Prostate gland (tissue), 2 donors: ENCODE measurements at regions not wholly inside any gene's neighbourhood (a gene's known extent, or its start where the extent isn't known, plus 50 kb on each side); places are given as distances from the start of the nearest gene placed in this dataset.

ENCODE experiments used
- DNase-seq: peaks from one replicate; pipeline ENCODE4 v3.0.0-alpha.2; 2019; ENCODE audit warnings: low spot score
- H3K27ac ChIP-seq, 2 donors: fragments of 200-600 bp; sonication (generic); 2 replicates each; pipeline ENCODE4 v1.5.1; 2017 to 2019
- H3K27me3 ChIP-seq: fragments of 200-600 bp; sonication (generic); replicated peaks from 2 replicates; pipeline ENCODE4 v1.5.1; 2019; ENCODE audit not compliant: insufficient read depth
- H3K36me3 ChIP-seq, 2 donors: fragments of 200-600 bp; sonication (generic); 1 replicate in 1 of 2; 2 replicates in 1 of 2; pipeline versions ENCODE4 v1.5.1 to v1.8.1; 2017 to 2019
- H3K4me1 ChIP-seq: fragments of 200-600 bp; sonication (generic); replicated peaks from 2 replicates; pipeline ENCODE4 v1.5.1; 2019
- H3K4me3 ChIP-seq, 2 donors: fragments of 200-600 bp; sonication (generic); 2 replicates each; pipeline ENCODE4 v1.5.1; 2017 to 2019
- H3K9me3 ChIP-seq: fragments of 200-600 bp; sonication (generic); 2 replicates; pipeline ENCODE4 v1.5.1; 2017
- POLR2A ChIP-seq: fragments of 450-650 bp; IDR thresholded peaks from one replicate; pipeline ENCODE4 v1.6.1; 2016; ENCODE audit warnings: antibody characterized with exemption, mild to moderate bottlenecking
- POLR2AphosphoS5 ChIP-seq: sonication (generic); formaldehyde crosslinking; IDR thresholded peaks from one replicate; pipeline ENCODE4 v1.6.1; 2017; ENCODE audit warnings: antibody characterized with exemption
- WGBS: methylation state at CpG from one replicate; pipeline ENCODE4 v1.1.5; 2018; 5-methylcytosine and 5-hydroxymethylcytosine counted together
- intact Hi-C: fragments of 100-400 bp; cut with DNase I; formaldehyde crosslinking; loops from one replicate; pipeline ENCODE4 v1.14.2; 2022
- TF ChIP-seq, protein P1 (sequence below), 4 experiments: fragments of 200-600 bp in 2 of 4; fragments of 450-650 bp in 2 of 4; sonication (generic) in 2 of 4; IDR thresholded peaks; 1 replicate in 3 of 4; 2 replicates in 1 of 4; pipeline ENCODE4 v1.5.1; 2016 to 2019; ENCODE audit warnings: antibody characterized with exemption in 4 of 4, mild to moderate bottlenecking in 2 of 4, moderate library complexity in 2 of 4

- H3K27ac ChIP-seq = no peak overlapping the region
- intact Hi-C loops = no loop called here
- WGBS = 3% methylated on average over 43 of the region's 46 CpGs
- H3K4me1 ChIP-seq = peaks cover 5% of the 10 kb centered on the region
- TF ChIP-seq, protein P1, sequence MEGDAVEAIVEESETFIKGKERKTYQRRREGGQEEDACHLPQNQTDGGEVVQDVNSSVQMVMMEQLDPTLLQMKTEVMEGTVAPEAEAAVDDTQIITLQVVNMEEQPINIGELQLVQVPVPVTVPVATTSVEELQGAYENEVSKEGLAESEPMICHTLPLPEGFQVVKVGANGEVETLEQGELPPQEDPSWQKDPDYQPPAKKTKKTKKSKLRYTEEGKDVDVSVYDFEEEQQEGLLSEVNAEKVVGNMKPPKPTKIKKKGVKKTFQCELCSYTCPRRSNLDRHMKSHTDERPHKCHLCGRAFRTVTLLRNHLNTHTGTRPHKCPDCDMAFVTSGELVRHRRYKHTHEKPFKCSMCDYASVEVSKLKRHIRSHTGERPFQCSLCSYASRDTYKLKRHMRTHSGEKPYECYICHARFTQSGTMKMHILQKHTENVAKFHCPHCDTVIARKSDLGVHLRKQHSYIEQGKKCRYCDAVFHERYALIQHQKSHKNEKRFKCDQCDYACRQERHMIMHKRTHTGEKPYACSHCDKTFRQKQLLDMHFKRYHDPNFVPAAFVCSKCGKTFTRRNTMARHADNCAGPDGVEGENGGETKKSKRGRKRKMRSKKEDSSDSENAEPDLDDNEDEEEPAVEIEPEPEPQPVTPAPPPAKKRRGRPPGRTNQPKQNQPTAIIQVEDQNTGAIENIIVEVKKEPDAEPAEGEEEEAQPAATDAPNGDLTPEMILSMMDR (IDR thresholded peaks at IDR 0.05) = no peak
- TF ChIP-seq POLR2A (no peak), POLR2AphosphoS5 (no peak)
- peaks cover 13% of the 10 kb centered on the region for H3K27me3 ChIP-seq
- H3K9me3 ChIP-seq = no peaks in the 10 kb centered on the region
- no peaks in the 10 kb centered on the region for H3K36me3 ChIP-seq
- H3K4me3 ChIP-seq = peak overlapping the region; percentile 20 to 26
- DNase-seq = no peak
Observed at GRCh38 chr12:54126029-54126695, 62.6 kb downstream of the SMUG1 start.

- intact Hi-C loops = no loop called here
- H3K27me3 ChIP-seq = peaks cover 13% of the 10 kb centered on the region
- no peaks in the 10 kb centered on the region for H3K9me3 ChIP-seq
- no peaks in the 10 kb centered on the region for H3K36me3 ChIP-seq
- WGBS = 16% methylated on average over 31 of the region's 31 CpGs
- no peak for DNase-seq
- peak overlapping the region; percentile 20 to 26 for H3K4me3 ChIP-seq
- H3K27ac ChIP-seq = no peak overlapping the region
- peaks cover 5% of the 10 kb centered on the region for H3K4me1 ChIP-seq
- TF ChIP-seq POLR2A = no peak
- no peak for TF ChIP-seq POLR2AphosphoS5
- TF ChIP-seq, protein P1 (IDR thresholded peaks at IDR 0.05) = no peak
Observed at GRCh38 chr12:54126696-54127537, 61.9 kb downstream of the SMUG1 start.

DNA sequence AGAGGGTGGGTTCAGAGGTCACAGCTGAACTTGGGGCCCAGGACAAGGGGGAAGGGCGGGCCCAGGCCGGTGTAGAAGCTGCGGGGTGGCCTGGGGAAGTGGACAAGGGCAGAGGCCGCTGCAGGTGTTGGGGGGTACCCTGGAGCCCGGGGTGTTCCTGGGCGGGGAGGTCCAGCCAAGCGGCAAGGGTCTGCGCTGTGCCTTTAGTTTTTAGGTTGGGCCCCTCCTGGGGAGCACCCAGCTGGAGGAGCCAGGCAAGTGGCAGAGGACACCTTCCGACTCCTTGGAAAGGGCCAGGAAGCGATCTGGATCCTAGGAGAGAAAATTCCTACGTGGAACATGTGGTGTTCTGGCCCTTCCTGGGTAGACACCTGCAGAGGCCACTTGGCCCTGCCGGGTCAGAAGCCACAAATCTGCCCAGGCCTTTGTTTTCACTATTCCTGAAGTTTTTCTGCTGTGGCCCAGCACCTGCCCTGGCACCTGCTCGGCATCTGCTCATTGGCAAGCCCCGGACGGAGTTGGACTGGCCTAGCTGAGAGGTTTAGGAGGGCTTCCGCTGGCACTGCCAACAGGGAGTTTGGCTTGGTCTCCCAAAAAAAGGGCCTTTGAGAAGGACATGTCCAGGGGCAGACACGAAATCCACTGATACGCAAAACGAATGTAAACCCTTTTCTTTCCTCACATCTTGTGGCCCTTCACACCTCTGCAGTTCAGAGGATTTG lies 61.1 kb downstream of the SMUG1 start:
- peaks cover 5% of the 10 kb centered on the region for H3K4me1 ChIP-seq

DNA sequence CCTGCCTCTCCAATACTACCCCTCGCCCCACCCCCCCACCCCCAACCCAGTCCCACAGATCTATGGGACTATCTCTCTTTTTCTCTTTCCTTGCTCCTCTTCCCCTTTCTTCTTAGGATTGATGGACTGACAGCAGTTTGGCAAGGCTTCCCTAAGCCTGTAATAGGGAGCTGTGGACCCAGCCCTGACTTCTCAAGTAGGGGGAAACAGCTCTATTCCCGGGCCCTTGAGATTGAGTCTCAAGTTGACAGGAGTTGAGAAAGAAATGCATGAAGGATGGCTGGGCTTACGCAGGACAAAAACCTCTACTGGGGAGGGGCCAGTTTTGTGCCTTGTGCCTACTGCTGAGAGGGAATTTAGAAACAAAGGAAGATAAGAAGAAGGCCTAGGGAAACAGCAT lies 60.4 kb downstream of the SMUG1 start:
- intact Hi-C loops = no loop called here
- WGBS = 75% methylated on average over 3 of the region's 3 CpGs
- no peak for DNase-seq

More for the DNA sequence above, 61.1 kb downstream of the SMUG1 start:
- TF ChIP-seq POLR2A (no peak), POLR2AphosphoS5 (no peak)
- TF ChIP-seq, protein P1 (IDR thresholded peaks at IDR 0.05) = no peak
- Histone ChIP-seq H3K36me3 (no peaks in the 10 kb centered on the region), H3K9me3 (no peaks in the 10 kb centered on the region), H3K27me3 (peaks cover 13% of the 10 kb centered on the region), H3K4me3 (no peak overlapping the region), H3K27ac (no peak overlapping the region)
- intact Hi-C loops = no loop called here
- WGBS = 85% methylated on average over 19 of the region's 19 CpGs
- no peak for DNase-seq

More for the DNA sequence above, 60.4 kb downstream of the SMUG1 start:
- no peak overlapping the region for H3K27ac ChIP-seq
- H3K4me3 ChIP-seq = no peak overlapping the region
- no peaks in the 10 kb centered on the region for H3K36me3 ChIP-seq
- peaks cover 12% of the 10 kb centered on the region for H3K27me3 ChIP-seq
- H3K9me3 ChIP-seq = no peaks in the 10 kb centered on the region
- peaks cover 5% of the 10 kb centered on the region for H3K4me1 ChIP-seq
- TF ChIP-seq POLR2A (no peak), POLR2AphosphoS5 (no peak)
- TF ChIP-seq, protein P1 (IDR thresholded peaks at IDR 0.05) = no peak
